Vagina (tissue), 2 donors: ENCODE measurements at regions not wholly inside any gene's neighbourhood (a gene's known extent, or its start where the extent isn't known, plus 50 kb on each side); places are given as distances from the start of the nearest gene placed in this dataset.

Source experiments
- DNase-seq, 2 donors: peaks; one replicate each; pipeline ENCODE4 v3.0.0-alpha.2; 2017; ENCODE audit errors: extremely low spot score in 2 of 2
- H3K27ac ChIP-seq: fragments of 200-600 bp; sonication (generic); one replicate; pipeline ENCODE4 v1.5.1; 2019
- H3K27me3 ChIP-seq: fragments of 200-600 bp; sonication (generic); one replicate; pipeline ENCODE4 v1.5.1; 2019
- H3K36me3 ChIP-seq, 2 donors: fragments of 200-600 bp; sonication (generic); one replicate each; pipeline ENCODE4 v1.5.1; 2017 to 2019
- H3K4me1 ChIP-seq: fragments of 200-600 bp; sonication (generic); one replicate; pipeline ENCODE4 v1.5.1; 2019
- H3K4me3 ChIP-seq, 2 donors: fragments of 200-600 bp; sonication (generic); 1 replicate in 1 of 2; 2 replicates in 1 of 2; pipeline ENCODE4 v1.5.1; 2016 to 2019
- H3K9me3 ChIP-seq: fragments of 200-600 bp; sonication (generic); one replicate; pipeline ENCODE4 v1.5.1; 2019
- CTCF ChIP-seq, 3 experiments: fragments of 450-650 bp in 2 of 3; fragments of 200-600 bp in 1 of 3; sonication (generic) in 1 of 3; IDR thresholded peaks; one replicate each; pipeline ENCODE4 v1.5.1; 2017 to 2019; ENCODE audit warnings: antibody characterized with exemption in 3 of 3, mild to moderate bottlenecking in 2 of 3, moderate library complexity in 2 of 3
- POLR2A ChIP-seq, 2 donors: fragments of 450-650 bp; IDR thresholded peaks; one replicate each; pipeline ENCODE4 v1.6.1; 2017; ENCODE audit warnings: antibody characterized with exemption in 2 of 2, mild to moderate bottlenecking in 2 of 2, moderate library complexity in 2 of 2
- POLR2AphosphoS5 ChIP-seq, 2 donors: sonication (generic); formaldehyde crosslinking; IDR thresholded peaks; one replicate each; pipeline ENCODE4 v1.9.0; 2017; ENCODE audit warnings: antibody characterized with exemption in 2 of 2, mild to moderate bottlenecking in 2 of 2, low read depth in 1 of 2; ENCODE audit not compliant: insufficient read depth in 1 of 2
- intact Hi-C: fragments of 100-400 bp; cut with DNase I; formaldehyde crosslinking; loops from one replicate; pipeline ENCODE4 v1.15.1; 2023

GRCh38 chr5:113788141-113788655 lies 274.7 kb downstream of the YTHDC2 start:
- Histone ChIP-seq H3K4me3 (no peak overlapping the region), H3K27ac (no peak overlapping the region), H3K9me3 (no peaks in the 10 kb centered on the region), H3K36me3 (no peaks in the 10 kb centered on the region), H3K4me1 (no peaks in the 10 kb centered on the region), H3K27me3 (no peaks in the 10 kb centered on the region)
- no peak for TF ChIP-seq CTCF (IDR thresholded peaks at IDR 0.05)
- no peak for TF ChIP-seq POLR2A (IDR thresholded peaks at IDR 0.05)
- TF ChIP-seq POLR2AphosphoS5 (IDR thresholded peaks at IDR 0.05; ENCODE audit: insufficient read depth in 1 of 2, low read depth in 1 of 2): no peak
- DNase-seq: no peak
- intact Hi-C loops: no loop called here

- intact Hi-C loops: no loop called here
These were observed 276.3 kb downstream of the YTHDC2 start for GRCh38 chr5:113789769-113790168.

GRCh38 chr5:113792806-113793205 lies 279.3 kb downstream of the YTHDC2 start:
- no peak for DNase-seq
- H3K36me3 ChIP-seq: no peaks in the 10 kb centered on the region
- no peaks in the 10 kb centered on the region for H3K27me3 ChIP-seq
- H3K4me3 ChIP-seq: no peak overlapping the region
- intact Hi-C loops: no loop called here
- H3K9me3 ChIP-seq: no peaks in the 10 kb centered on the region
- TF ChIP-seq POLR2A (IDR thresholded peaks at IDR 0.05) (no peak), POLR2AphosphoS5 (IDR thresholded peaks at IDR 0.05; ENCODE audit: insufficient read depth in 1 of 2, low read depth in 1 of 2) (no peak), CTCF (IDR thresholded peaks at IDR 0.05) (no peak)
- H3K4me1 ChIP-seq: no peaks in the 10 kb centered on the region
- H3K27ac ChIP-seq: no peak overlapping the region

More at GRCh38 chr5:113789769-113790168, 276.3 kb downstream of the YTHDC2 start:
- Histone ChIP-seq H3K4me1 (no peaks in the 10 kb centered on the region), H3K27ac (no peak overlapping the region), H3K36me3 (no peaks in the 10 kb centered on the region), H3K27me3 (no peaks in the 10 kb centered on the region), H3K4me3 (no peak overlapping the region), H3K9me3 (no peaks in the 10 kb centered on the region)
- DNase-seq: no peak
- TF ChIP-seq CTCF (IDR thresholded peaks at IDR 0.05) (no peak), POLR2A (IDR thresholded peaks at IDR 0.05) (no peak), POLR2AphosphoS5 (IDR thresholded peaks at IDR 0.05; ENCODE audit: insufficient read depth in 1 of 2, low read depth in 1 of 2) (no peak)

- Histone ChIP-seq H3K36me3 (no peaks in the 10 kb centered on the region), H3K9me3 (no peaks in the 10 kb centered on the region), H3K4me1 (no peaks in the 10 kb centered on the region), H3K27me3 (no peaks in the 10 kb centered on the region), H3K27ac (no peak overlapping the region), H3K4me3 (no peak overlapping the region)
- DNase-seq: no peak
- intact Hi-C loops: no loop called here
- TF ChIP-seq POLR2AphosphoS5 (IDR thresholded peaks at IDR 0.05; ENCODE audit: insufficient read depth in 1 of 2, low read depth in 1 of 2) (no peak), POLR2A (IDR thresholded peaks at IDR 0.05) (no peak), CTCF (IDR thresholded peaks at IDR 0.05) (no peak)
These were observed 281.5 kb downstream of the YTHDC2 start for GRCh38 chr5:113794981-113795380.

GRCh38 chr5:113800686-113801085 lies 287.2 kb downstream of the YTHDC2 start:
- Histone ChIP-seq H3K9me3 (no peaks in the 10 kb centered on the region), H3K27ac (no peak overlapping the region), H3K27me3 (no peaks in the 10 kb centered on the region), H3K4me1 (no peaks in the 10 kb centered on the region), H3K36me3 (no peaks in the 10 kb centered on the region), H3K4me3 (no peak overlapping the region)
- TF ChIP-seq CTCF (IDR thresholded peaks at IDR 0.05) (no peak), POLR2AphosphoS5 (IDR thresholded peaks at IDR 0.05; ENCODE audit: insufficient read depth in 1 of 2, low read depth in 1 of 2) (no peak), POLR2A (IDR thresholded peaks at IDR 0.05) (no peak)
- DNase-seq: no peak
- intact Hi-C loops: no loop called here
